Aorta (tissue), 5 donors: ENCODE measurements at regions not wholly inside any gene's neighbourhood (a gene's known extent, or its start where the extent isn't known, plus 50 kb on each side); places are given as distances from the start of the nearest gene placed in this dataset.

ENCODE experiments used
- ATAC-seq: fragments of 200-7000 bp; cut with Tn5 transposase; one replicate; pipeline ENCODE4 v1.9.1; 2022; ENCODE audit warnings: moderate library complexity; ENCODE audit not compliant: low FRiP score
- DNase-seq, 2 donors: peaks; one replicate each; pipeline ENCODE4 v3.0.0-alpha.2; 2020
- H3K27ac ChIP-seq, 2 donors: one replicate each; pipeline ENCODE4 v1.5.1; 2013; ENCODE audit warnings: low read length in 2 of 2, mild to moderate bottlenecking in 2 of 2, moderate library complexity in 2 of 2, control low read depth in 1 of 2, inconsistent platforms in 1 of 2, low read depth in 1 of 2
- H3K27me3 ChIP-seq, 2 donors: one replicate each; pipeline ENCODE4 v1.6.1; 2013; ENCODE audit warnings: control low read depth in 1 of 2, low read length in 1 of 2, mild to moderate bottlenecking in 1 of 2, moderate library complexity in 1 of 2; ENCODE audit not compliant: insufficient read depth in 2 of 2, control insufficient read depth in 1 of 2
- H3K36me3 ChIP-seq, 2 donors: one replicate each; pipeline ENCODE4 v1.6.1; 2013; ENCODE audit warnings: control low read depth in 1 of 2, low read length in 1 of 2, mild to moderate bottlenecking in 1 of 2; ENCODE audit not compliant: insufficient read depth in 2 of 2, control insufficient read depth in 1 of 2
- H3K4me1 ChIP-seq, 2 donors: one replicate each; pipeline ENCODE4 v1.6.1; 2013; ENCODE audit warnings: low read length in 2 of 2, control low read depth in 1 of 2, mild to moderate bottlenecking in 1 of 2, moderate library complexity in 1 of 2; ENCODE audit not compliant: insufficient read depth in 2 of 2, control insufficient read depth in 1 of 2
- H3K4me3 ChIP-seq, 2 donors: one replicate each; pipeline ENCODE4 v1.5.1; 2013; ENCODE audit warnings: low read length in 2 of 2, control low read depth in 1 of 2, mild to moderate bottlenecking in 1 of 2
- H3K9me3 ChIP-seq: one replicate; pipeline ENCODE4 v1.6.1; 2013; ENCODE audit warnings: mild to moderate bottlenecking, low read length; ENCODE audit not compliant: control insufficient read depth
- whole genome bisulfite sequencing, 2 donors: extraction: QIAGEN DNeasy Blood & Tissue Kit; methylation state at CpG; one replicate each; pipeline ENCODE4 v1.1.7; 2013; 5-methylcytosine and 5-hydroxymethylcytosine counted together
- intact Hi-C, 2 donors: fragments of 100-400 bp; cut with DNase I; formaldehyde crosslinking; loops; one replicate each; pipeline versions ENCODE4 v1.14.2 to v1.15.0; 2022
- donor health status: healthy with polysubstance abuse.
- donor health status: Bipolar disorder and iron deficiency.
- donor health status: DM: no; HTN: no; CAD: no.
- donor health status: DM: no; HTN: no; CAD: no.
- donor health status: DM: yes; HTN: yes; CAD: no.

DNA sequence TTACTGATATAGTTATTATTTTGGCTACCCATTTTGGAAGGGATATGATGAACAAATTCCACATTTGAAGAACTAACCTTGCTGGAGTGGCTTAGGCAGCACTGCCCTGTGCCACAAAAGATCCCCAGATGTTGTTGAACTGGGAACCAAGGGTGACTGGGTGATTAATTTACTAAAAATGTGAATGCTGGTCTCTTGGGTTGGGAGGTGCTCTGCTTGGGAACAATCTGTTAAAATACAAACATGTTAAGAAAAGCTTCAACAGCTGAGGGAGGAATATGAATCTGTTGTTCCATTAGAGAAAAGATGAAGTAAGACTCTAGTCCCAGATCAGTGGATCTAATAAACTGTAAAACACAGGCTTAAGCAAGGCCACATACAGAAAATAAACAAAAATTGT is 1860.1 kb downstream of the SUCLG1 start:
- no peak overlapping the region for H3K4me3 ChIP-seq
- H3K9me3 ChIP-seq, result peaks cover 1% of the 10 kb centered on the region
- H3K4me1 ChIP-seq, result no peaks in the 10 kb centered on the region
- no peaks in the 10 kb centered on the region for H3K27me3 ChIP-seq
- H3K27ac ChIP-seq, result no peak overlapping the region
- no peaks in the 10 kb centered on the region for H3K36me3 ChIP-seq
- ATAC-seq (no peak), DNase-seq (no peak)
- intact Hi-C loops, result no loop called here

DNA sequence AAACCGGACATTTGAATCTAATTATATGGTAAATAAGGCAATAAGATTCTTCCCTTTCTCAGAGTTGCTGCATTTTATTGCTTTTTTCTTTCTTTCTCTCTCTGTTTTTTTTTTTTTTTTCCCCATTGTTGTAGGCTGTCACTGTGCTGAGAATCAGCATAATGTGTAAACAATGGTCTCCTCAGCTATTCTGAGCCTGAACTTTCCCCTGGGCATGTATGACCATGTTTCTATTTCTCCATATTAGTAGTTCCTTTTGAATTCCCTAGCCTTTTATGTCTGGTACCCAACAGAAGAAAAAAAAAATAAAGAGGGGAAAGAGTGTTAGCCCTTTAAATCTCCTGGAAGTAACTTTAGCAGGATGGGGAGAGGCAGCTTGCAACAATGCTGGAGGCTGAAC is 1862.5 kb downstream of the SUCLG1 start:
- WGBS, 2 donors, result 84 to 86% methylated on average over 1 of the region's 1 CpG
- H3K4me3 ChIP-seq, result no peak overlapping the region
- H3K36me3 ChIP-seq, result no peaks in the 10 kb centered on the region
- no peak overlapping the region for H3K27ac ChIP-seq
- intact Hi-C loops, result no loop called here
- ATAC-seq (no peak), DNase-seq (no peak)
- H3K4me1 ChIP-seq, result no peaks in the 10 kb centered on the region
- no peaks in the 10 kb centered on the region for H3K9me3 ChIP-seq
- no peaks in the 10 kb centered on the region for H3K27me3 ChIP-seq

DNA sequence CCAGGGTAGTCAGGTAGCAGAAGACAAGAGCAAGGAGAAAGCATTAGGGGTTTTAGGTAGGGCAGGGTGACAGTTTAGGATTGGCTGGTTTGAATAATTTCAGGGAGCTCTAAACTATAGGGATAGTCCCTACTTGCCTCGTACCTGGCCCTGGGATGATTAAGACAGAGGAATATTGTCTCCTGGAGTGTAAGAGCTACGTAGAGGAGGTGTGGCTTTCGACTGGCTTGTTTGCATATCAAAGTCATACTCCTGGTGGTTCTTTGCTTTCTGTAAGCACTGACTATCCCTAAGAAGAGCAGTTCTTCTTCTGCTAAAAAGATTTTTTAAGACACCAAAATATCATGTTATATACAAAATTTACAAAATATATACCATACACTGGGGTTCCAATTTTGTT is 1867.4 kb downstream of the SUCLG1 start:
- no peak for ATAC-seq
- 55 to 57% methylated on average over 3 of the region's 3 CpGs for WGBS, 2 donors
- intact Hi-C loops, result no loop called here

DNA sequence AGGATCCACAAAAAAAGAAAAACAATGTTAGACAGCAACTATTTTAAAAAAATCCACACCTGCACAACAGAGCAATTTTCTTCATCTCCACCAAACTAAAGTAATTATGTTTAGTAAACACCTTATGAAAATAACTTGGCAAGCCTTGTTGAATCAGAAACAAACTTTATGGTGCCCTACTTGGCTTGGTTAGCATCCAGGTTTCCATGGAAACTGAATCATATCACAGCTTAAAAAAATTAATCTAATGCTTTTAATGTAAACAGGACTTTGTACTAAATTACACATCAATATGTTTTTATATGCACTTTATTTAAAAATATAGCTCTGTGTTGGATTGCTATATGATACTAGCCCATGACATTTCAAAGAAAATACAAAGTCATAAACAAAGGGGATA is 1882.4 kb downstream of the SUCLG1 start:
- Histone ChIP-seq H3K4me1 (no peaks in the 10 kb centered on the region), H3K9me3 (peaks cover 4% of the 10 kb centered on the region), H3K36me3 (no peaks in the 10 kb centered on the region), H3K27ac (no peak overlapping the region), H3K4me3 (no peak overlapping the region), H3K27me3 (no peaks in the 10 kb centered on the region)
- intact Hi-C loops, result no loop called here
- DNase-seq (no peak), ATAC-seq (no peak)

More for the DNA sequence above, 1867.4 kb downstream of the SUCLG1 start:
- H3K27ac ChIP-seq, result no peak overlapping the region
- no peaks in the 10 kb centered on the region for H3K4me1 ChIP-seq
- DNase-seq, result no peak
- H3K27me3 ChIP-seq, result no peaks in the 10 kb centered on the region
- no peaks in the 10 kb centered on the region for H3K36me3 ChIP-seq
- no peak overlapping the region for H3K4me3 ChIP-seq
- H3K9me3 ChIP-seq, result no peaks in the 10 kb centered on the region

DNA sequence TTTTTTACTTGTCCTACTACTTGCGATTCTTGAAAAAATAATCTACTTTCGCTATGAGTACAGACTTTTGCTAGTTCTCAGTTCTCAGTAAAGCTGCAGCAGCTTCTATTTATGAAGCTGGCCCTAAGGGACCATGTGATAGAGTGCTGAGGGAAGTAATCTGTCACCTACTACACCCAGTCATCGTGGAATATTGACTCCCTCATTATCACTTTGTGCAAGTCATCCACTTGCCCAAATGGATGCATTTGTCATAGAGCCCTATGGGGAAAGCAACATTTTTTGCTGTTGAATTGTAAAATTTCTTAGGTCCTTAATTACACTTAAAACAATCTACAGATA is 1919.8 kb downstream of the SUCLG1 start:
- Histone ChIP-seq H3K4me1 (no peaks in the 10 kb centered on the region), H3K9me3 (no peaks in the 10 kb centered on the region), H3K27ac (no peak overlapping the region), H3K4me3 (no peak overlapping the region), H3K36me3 (no peaks in the 10 kb centered on the region), H3K27me3 (no peaks in the 10 kb centered on the region)
- intact Hi-C loops, result no loop called here
- 5 to 9% methylated on average over 3 of the region's 3 CpGs for WGBS, 2 donors
- DNase-seq (no peak), ATAC-seq (no peak)

DNA sequence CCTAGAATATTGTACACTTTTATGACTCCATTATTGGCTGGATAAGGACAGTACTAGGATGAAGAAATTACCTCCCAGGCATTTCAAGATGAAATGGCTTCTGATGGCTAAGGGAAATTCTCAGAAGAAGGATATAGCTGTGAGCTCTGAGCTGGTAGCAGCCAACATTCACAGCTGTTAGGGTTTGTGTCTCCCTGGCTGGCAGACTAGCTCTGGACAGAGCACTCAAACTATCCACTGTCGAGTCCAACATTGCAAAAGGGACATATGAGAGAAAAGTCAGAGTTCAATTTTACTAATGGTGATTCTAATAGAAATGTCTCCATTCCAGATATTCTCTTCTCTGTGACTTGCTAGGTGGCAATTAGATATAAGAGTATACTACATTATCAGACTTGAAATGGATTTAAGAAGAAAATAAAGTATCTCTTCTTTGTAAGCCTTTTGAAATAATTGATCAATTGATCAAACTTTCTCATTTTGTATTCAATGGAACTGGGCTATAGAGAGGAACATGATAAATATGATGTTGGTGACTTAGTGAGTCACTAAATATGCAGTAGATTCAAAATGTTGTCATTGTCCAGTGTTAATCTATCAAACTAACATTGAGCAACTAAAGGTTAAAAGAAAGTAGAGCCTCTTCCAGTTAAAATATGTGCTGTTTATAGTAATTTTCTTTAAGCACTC is 1920.3 kb downstream of the SUCLG1 start:
- ATAC-seq, result no peak
- H3K27me3 ChIP-seq, result no peaks in the 10 kb centered on the region
- no peak for DNase-seq
- H3K36me3 ChIP-seq, result no peaks in the 10 kb centered on the region
- no peak overlapping the region for H3K27ac ChIP-seq
- no peaks in the 10 kb centered on the region for H3K4me1 ChIP-seq
- intact Hi-C loops, result no loop called here
- no peak overlapping the region for H3K4me3 ChIP-seq
- no peaks in the 10 kb centered on the region for H3K9me3 ChIP-seq
- WGBS, 2 donors, result 43 to 59% methylated on average over 1 of the region's 1 CpG

DNA sequence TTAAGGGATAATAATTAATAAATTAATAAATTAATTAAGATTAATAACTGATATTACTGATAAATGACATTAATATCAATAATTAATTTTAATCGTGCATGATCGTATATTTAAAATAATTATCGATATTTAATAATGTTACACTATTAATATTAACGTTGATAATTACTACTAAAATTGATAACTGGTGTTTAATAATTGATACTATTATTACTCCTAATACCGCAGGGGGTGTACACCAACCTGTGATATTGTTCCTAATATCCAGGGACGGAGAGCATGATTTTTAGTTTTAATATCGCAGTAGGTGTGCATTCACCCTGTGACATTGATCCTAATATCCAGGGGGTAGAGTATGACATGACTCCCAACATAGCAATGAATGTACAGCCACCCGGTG is 1930.8 kb downstream of the SUCLG1 start:
- no peaks in the 10 kb centered on the region for H3K9me3 ChIP-seq
- ATAC-seq (no peak), DNase-seq (no peak)
- H3K27ac ChIP-seq, result no peak overlapping the region
- H3K27me3 ChIP-seq, result no peaks in the 10 kb centered on the region
- H3K36me3 ChIP-seq, result no peaks in the 10 kb centered on the region
- no peak overlapping the region for H3K4me3 ChIP-seq
- WGBS, 2 donors, result 89% methylated on average over 8 of the region's 8 CpGs
- intact Hi-C loops, result no loop called here
- no peaks in the 10 kb centered on the region for H3K4me1 ChIP-seq

DNA sequence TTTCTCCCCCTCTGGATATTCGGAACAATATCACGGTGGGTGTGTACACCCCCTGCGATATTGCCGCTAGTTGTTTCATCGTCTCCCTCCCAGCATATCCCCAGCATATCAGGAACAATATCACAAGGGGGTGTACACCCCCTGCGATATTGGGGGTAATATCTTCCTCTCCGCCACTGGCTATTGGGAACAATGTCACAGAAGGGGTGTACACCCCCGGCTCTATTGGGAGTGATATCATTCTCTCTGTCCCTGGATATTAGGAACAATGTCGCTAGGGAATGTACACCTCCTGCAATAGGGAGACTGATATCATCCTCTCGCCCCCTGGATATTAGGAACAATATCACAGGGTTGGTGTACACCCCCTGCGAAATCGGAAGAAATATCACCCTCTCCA is 1932.0 kb downstream of the SUCLG1 start:
- intact Hi-C loops, result no loop called here
- no peak overlapping the region for H3K27ac ChIP-seq
- H3K4me1 ChIP-seq, result no peaks in the 10 kb centered on the region
- no peaks in the 10 kb centered on the region for H3K9me3 ChIP-seq
- H3K36me3 ChIP-seq, result no peaks in the 10 kb centered on the region
- ATAC-seq (no peak), DNase-seq (no peak)
- H3K4me3 ChIP-seq, result no peak overlapping the region
- H3K27me3 ChIP-seq, result no peaks in the 10 kb centered on the region
- WGBS, 2 donors, result 91 to 92% methylated on average over 12 of the region's 12 CpGs

DNA sequence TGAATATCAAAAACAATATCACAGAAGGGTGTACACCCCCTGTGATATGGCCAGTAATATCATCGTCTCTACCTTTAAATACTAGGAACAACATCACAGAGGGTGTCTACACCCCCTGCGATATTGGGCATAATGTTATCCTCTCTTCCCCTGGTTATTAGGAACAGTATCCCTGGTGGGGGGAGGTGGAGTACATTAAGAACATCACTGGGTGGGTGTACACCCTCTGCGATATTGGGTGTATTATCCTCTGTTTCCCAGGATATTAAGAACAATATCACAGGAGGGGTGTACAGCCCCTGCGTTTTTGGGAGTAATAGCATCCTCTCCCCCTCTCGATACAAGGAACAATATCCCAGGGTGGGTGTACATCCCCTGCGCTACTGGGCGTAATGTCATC is 1932.8 kb downstream of the SUCLG1 start:
- Histone ChIP-seq H3K36me3 (no peaks in the 10 kb centered on the region), H3K27ac (no peak overlapping the region), H3K9me3 (no peaks in the 10 kb centered on the region), H3K27me3 (no peaks in the 10 kb centered on the region), H3K4me1 (no peaks in the 10 kb centered on the region), H3K4me3 (no peak overlapping the region)
- 92 to 93% methylated on average over 7 of the region's 7 CpGs for WGBS, 2 donors
- no peak for ATAC-seq
- no peak for DNase-seq
- intact Hi-C loops, result no loop called here
